ENCODE measurements at regions not wholly inside any gene's neighbourhood (a gene's known extent, or its start where the extent isn't known, plus 50 kb on each side); places are given as distances from the start of the nearest gene placed in this dataset.

DNA sequence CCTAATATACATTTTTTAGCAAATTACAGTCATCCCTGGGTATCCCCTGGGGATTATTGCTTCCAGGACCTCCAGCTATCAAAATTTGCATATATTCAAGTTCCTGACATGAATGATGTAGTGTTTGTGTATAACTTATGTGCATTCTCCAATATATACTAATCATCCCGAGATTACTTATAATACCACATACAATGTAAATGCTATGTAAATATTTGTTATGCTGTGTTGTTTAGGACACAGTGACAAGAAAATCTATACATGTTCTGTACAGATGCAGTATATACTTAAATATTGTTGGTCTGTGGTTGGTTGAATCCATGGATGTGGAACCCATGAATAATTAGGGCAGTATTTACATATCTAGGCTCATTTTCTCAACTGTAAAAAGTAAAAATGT lies 1060.3 kb downstream of the DSC3 start:
- TF ChIP-seq ZFX (IDR thresholded peaks at IDR 0.05) (no peak), CTCF (conservative IDR thresholded peaks at IDR 0.05) (no peak)
